PC-3 (cell line): ENCODE measurements at regions not wholly inside any gene's neighbourhood (a gene's known extent, or its start where the extent isn't known, plus 50 kb on each side); places are given as distances from the start of the nearest gene placed in this dataset.

Source experiments
- ATAC-seq: fragments of 200-7000 bp; cut with Tn5 transposase; 2 replicates; pipeline ENCODE4 v1.9.1; 2020; ENCODE audit warnings: mild to moderate bottlenecking, moderate library complexity
- BruUV-seq: library from RNA; stranded (reverse); fragments of 400-500 nt; replicated peaks from 2 replicates; lab custom pipeline; 2021; lab: Mats Ljungman, UMichigan
- CTCF ChIA-PET: fragments of 300-600 bp; sonication (Branson Sonifier 250); formaldehyde crosslinking; loops from one replicate; lab custom pipeline; 2022; ENCODE audit warnings: antibody characterized with exemption; lab: Charles Lee
- POLR2A ChIA-PET: fragments of 300-600 bp; sonication (Branson Sonifier 250); formaldehyde crosslinking; loops from one replicate; lab custom pipeline; 2022; ENCODE audit warnings: antibody characterized with exemption; ENCODE audit not compliant: unreplicated experiment; lab: Charles Lee
- DNase-seq: peaks from one replicate; pipeline ENCODE4 v3.0.0-alpha.2; 2015
- H2AFZ ChIP-seq: fragments of 300-600 bp; sonication (generic); 2 replicates; pipeline ENCODE4 v1.6.0; 2016; ENCODE audit warnings: antibody characterized with exemption, low read length
- H3F3A ChIP-seq: fragments of 300-600 bp; sonication (generic); one replicate; pipeline ENCODE4 v1.6.0; 2017; ENCODE audit warnings: antibody characterized with exemption, low read length, control low read depth, mild to moderate bottlenecking; ENCODE audit not compliant: unreplicated experiment
- H3K27ac ChIP-seq: fragments of 300-600 bp; sonication (generic); 2 replicates; pipeline ENCODE4 v1.5.1; 2016; ENCODE audit warnings: mild to moderate bottlenecking, low read length
- H3K27me3 ChIP-seq: fragments of 300-600 bp; sonication (generic); 2 replicates; pipeline ENCODE4 v1.6.1; 2016; ENCODE audit warnings: low read length, mixed read lengths
- H3K36me3 ChIP-seq: fragments of 300-600 bp; sonication (generic); 2 replicates; pipeline ENCODE4 v1.6.1; 2016; ENCODE audit warnings: low read depth, mixed run types, low read length, mixed read lengths
- H3K4me1 ChIP-seq: fragments of 300-600 bp; sonication (generic); 2 replicates; pipeline ENCODE4 v1.5.1; 2016; ENCODE audit warnings: low read length; ENCODE audit not compliant: insufficient read depth
- H3K4me2 ChIP-seq: fragments of 300-600 bp; sonication (generic); 2 replicates; pipeline ENCODE4 v1.6.0; 2016; ENCODE audit warnings: low read length
- H3K4me3 ChIP-seq: fragments of 300-600 bp; sonication (generic); 2 replicates; pipeline ENCODE4 v1.5.1; 2016; ENCODE audit warnings: mild to moderate bottlenecking, low read length, mixed read lengths
- H3K79me2 ChIP-seq: fragments of 300-600 bp; sonication (generic); 2 replicates; pipeline ENCODE4 v1.6.1; 2017; ENCODE audit warnings: low read length, mixed read lengths
- H3K9ac ChIP-seq: fragments of 300-600 bp; sonication (generic); 2 replicates; pipeline ENCODE4 v1.6.0; 2016; ENCODE audit warnings: mild to moderate bottlenecking, low read length
- H3K9me2 ChIP-seq: fragments of 300-600 bp; sonication (generic); replicated peaks from 2 replicates; pipeline ENCODE4 v1.6.1; 2016; ENCODE audit warnings: mixed run types, low read length, mixed read lengths
- H3K9me3 ChIP-seq: fragments of 300-600 bp; sonication (generic); 2 replicates; pipeline ENCODE4 v1.6.1; 2016; ENCODE audit warnings: low read length, mixed read lengths
- H4K20me1 ChIP-seq: fragments of 300-600 bp; sonication (generic); 2 replicates; pipeline ENCODE4 v1.6.1; 2016; ENCODE audit warnings: low read length, mixed read lengths
- CTCF ChIP-seq: fragments of 300-600 bp; sonication (generic); conservative IDR thresholded peaks from 2 replicates; pipeline ENCODE4 v1.5.1; 2017; ENCODE audit warnings: antibody characterized with exemption, low read depth, mild to moderate bottlenecking, low read length
- EZH2 ChIP-seq: fragments of 300-600 bp; sonication (generic); IDR thresholded peaks from one replicate; pipeline ENCODE4 v1.6.1; 2017; ENCODE audit warnings: antibody characterized with exemption, mild to moderate bottlenecking, low read length; ENCODE audit not compliant: unreplicated experiment
- EZH2phosphoT487 ChIP-seq: fragments of 300-600 bp; sonication (generic); IDR thresholded peaks from 2 replicates; pipeline ENCODE4 v1.6.1; 2018; ENCODE audit warnings: mild to moderate bottlenecking, antibody characterized with exemption, low read length, borderline replicate concordance
- intact Hi-C: fragments of 100-400 bp; cut with micrococcal nuclease; formaldehyde crosslinking; loops from 2 replicates; pipeline ENCODE4 v1.9.0; 2023

- Histone ChIP-seq H3K9ac (no peak overlapping the region), H3K79me2 (no peaks in the 10 kb centered on the region), H3F3A (no peaks in the 10 kb centered on the region), H3K9me2 (no peaks in the 10 kb centered on the region), H3K4me2 (no peak overlapping the region), H3K4me1 (no peaks in the 10 kb centered on the region), H3K36me3 (no peaks in the 10 kb centered on the region), H3K9me3 (no peaks in the 10 kb centered on the region), H3K27me3 (no peaks in the 10 kb centered on the region), H3K27ac (no peak overlapping the region), H2AFZ (no peak overlapping the region), H3K4me3 (no peak overlapping the region), H4K20me1 (no peaks in the 10 kb centered on the region)
- intact Hi-C loops: no loop called here
- no TSS peak for BruUV-seq
- POLR2A ChIA-PET: no interaction called here
- CTCF ChIA-PET: no interaction called here
- ATAC-seq (no peak), DNase-seq (no peak)
- TF ChIP-seq EZH2phosphoT487: no peak
- TF ChIP-seq EZH2: no peak
- TF ChIP-seq CTCF: no peak
These were observed 406.6 kb upstream of the EPHA7 start for GRCh38 chr6:93825950-93826349.

DNA sequence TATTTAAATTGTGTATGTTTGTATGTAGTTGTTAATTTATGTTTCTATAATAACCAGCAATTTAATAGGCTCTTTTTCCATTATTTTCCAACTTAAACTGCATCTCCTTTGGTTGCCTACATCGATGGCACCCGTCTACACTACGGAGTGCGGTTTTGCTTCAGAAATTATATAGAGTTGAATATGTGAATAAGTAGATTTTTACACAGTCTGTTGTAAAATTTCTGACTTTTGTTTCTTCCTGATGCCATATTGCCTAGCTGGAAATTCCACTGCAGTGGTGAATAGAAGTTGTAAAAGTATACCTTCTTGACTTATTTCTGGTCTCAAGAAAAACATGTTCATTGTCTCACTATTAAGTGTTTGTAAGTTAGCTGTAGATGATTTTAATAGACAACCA, 404.1 kb upstream of the EPHA7 start:
- Histone ChIP-seq H4K20me1 (no peaks in the 10 kb centered on the region), H3K9me3 (no peaks in the 10 kb centered on the region), H3K4me3 (no peak overlapping the region), H3K79me2 (no peaks in the 10 kb centered on the region), H2AFZ (no peak overlapping the region), H3K4me2 (no peak overlapping the region), H3F3A (no peaks in the 10 kb centered on the region), H3K9ac (no peak overlapping the region), H3K36me3 (no peaks in the 10 kb centered on the region), H3K9me2 (no peaks in the 10 kb centered on the region), H3K4me1 (no peaks in the 10 kb centered on the region), H3K27ac (no peak overlapping the region), H3K27me3 (no peaks in the 10 kb centered on the region)
- no peak for ATAC-seq
- DNase-seq: no peak
- POLR2A ChIA-PET: no interaction called here
- no TSS peak for BruUV-seq
- no peak for TF ChIP-seq CTCF
- TF ChIP-seq EZH2: no peak
- intact Hi-C loops: no loop called here
- CTCF ChIA-PET: no interaction called here

DNA sequence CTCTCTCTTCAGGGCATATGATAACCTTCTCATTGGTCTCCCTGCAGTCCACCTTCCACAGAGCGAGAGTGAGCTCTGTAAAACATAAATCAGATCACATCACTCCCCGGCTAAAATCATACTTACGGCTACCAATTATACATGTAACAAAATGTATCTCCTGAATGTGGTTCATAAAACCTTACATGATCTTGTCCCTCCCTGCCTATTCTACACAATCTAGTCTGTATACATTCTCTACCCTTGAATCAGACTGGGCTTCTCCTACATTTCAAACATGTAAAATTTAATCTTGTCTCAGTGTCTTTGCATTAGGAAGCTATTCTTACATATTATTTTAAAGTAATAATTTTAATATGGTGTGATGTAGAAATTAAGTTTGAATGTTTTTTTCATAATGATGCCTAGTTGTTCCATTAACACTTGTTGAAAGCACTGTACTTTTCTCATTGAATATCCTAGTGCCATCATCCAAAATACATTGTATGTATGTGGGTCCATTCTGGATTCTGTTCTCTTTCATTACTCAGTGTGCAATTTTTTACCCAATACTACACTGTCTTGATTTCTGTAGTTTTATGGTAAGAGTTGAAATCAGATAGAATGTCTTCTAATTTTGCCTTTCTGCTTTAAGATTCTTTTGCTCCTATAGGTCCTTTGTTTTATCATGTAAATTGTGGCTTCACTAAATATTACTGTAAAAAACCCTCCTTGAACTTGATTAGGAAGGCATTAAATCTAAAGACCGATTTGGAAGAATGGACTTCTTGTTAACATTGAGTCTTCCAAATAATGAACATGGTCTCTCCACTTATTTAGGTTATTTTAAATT, 403.3 kb upstream of the EPHA7 start:
- CTCF ChIA-PET: no interaction called here
- no TSS peak for BruUV-seq
- Histone ChIP-seq H3K79me2 (no peaks in the 10 kb centered on the region), H3F3A (no peaks in the 10 kb centered on the region), H3K27me3 (no peaks in the 10 kb centered on the region), H3K4me3 (no peak overlapping the region), H3K27ac (no peak overlapping the region), H3K9me3 (no peaks in the 10 kb centered on the region), H3K36me3 (no peaks in the 10 kb centered on the region), H3K9me2 (no peaks in the 10 kb centered on the region), H2AFZ (no peak overlapping the region), H4K20me1 (no peaks in the 10 kb centered on the region), H3K4me1 (no peaks in the 10 kb centered on the region), H3K4me2 (no peak overlapping the region), H3K9ac (no peak overlapping the region)
- ATAC-seq (no peak), DNase-seq (no peak)
- intact Hi-C loops: no loop called here
- POLR2A ChIA-PET: no interaction called here
- no peak for TF ChIP-seq EZH2
- no peak for TF ChIP-seq EZH2phosphoT487
- no peak for TF ChIP-seq CTCF
